CD4-positive, alpha-beta T cell treated with Interleukin-21 for 1 hour (primary cell): ENCODE measurements at regions not wholly inside any gene's neighbourhood (a gene's known extent, or its start where the extent isn't known, plus 50 kb on each side); places are given as distances from the start of the nearest gene placed in this dataset.
"Not testable (repeated sequence)": the region's sequence is repeated elsewhere in the genome, so short reads cannot be mapped to it uniquely, and the experiment has no call there.

ENCODE experiments used
- DNase-seq: peaks from one replicate; pipeline ENCODE4 v3.0.0-alpha.2; 2020

GRCh38 chr4:57199267-57199666 lies 89.1 kb upstream of the IGFBP7 start:
- DNase-seq = no peak

DNA sequence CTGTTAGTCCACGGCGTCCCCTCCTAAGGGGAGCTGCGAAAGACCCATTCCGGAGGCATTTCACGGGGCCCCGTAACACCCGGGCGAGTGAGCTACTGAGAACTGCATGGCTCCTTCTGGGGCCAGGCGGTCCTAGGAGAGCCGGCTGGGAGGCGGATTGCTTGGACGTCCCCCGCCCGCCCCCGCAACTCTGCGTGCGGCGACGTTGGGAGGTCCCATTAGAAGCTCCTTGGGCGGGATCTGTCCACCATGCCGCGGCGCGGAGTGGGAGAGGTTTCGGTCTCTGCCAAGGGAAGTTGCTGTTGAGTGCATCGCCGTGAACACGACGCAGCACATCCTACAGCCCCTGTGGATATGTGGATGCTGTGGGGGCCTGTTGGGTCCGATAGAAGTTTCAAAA lies 85.4 kb upstream of the IGFBP7 start:
- no peak for DNase-seq

GRCh38 chr4:57194068-57194611 lies 84.0 kb upstream of the IGFBP7 start:
- no peak for DNase-seq

DNA sequence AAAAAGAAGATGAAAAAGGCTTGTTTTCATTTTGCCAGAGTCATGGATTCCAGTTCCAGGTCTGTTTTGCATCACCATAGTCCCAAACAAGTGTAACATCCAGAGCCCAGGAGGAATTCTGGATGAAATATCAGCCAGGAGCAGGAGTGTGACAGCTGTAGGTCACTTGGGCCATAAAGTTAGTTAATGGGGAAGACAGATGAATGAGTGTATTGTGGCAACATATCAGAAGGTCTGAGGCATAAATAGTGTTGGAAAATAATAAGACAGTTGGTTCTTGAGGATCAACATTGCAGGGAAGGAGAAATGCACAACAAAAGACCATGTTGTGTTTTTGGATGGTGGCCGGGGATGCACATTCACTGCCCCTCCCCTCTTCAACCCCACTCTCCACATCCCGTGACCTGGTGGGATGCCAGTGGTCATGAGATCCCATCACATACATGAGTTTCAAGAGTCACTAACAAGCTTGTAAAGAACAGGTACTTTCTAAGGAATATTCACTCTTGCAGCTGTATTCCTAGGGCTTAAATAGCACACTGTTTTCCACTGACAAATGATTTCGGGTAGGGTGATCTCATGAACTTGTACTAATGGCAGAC lies 83.1 kb upstream of the IGFBP7 start:
- DNase-seq = no peak

DNA sequence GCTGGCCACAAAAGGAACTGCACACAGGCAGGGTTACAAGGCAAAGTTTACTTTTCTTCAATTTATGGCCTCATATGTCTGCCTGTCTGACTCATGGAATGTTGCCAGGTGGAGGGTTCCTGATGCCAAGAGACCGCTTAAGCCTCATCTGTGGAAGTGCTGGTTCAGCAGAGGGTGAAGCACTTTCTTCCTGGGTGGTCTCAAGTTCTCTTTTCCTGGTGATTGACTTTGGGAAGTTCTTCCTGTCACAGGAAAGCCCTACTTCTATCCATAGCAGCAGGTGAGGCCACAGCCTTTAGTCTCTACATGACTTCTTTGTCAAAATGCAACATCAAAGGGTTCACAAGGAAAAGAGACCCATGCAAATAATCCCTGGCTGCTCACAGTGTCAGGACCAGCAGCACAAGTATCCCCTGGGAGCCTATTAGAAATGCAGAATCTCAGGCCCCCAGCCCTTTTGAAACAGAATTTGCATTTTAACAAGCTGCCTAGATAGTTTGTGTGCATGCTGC lies 81.4 kb upstream of the IGFBP7 start:
- no peak for DNase-seq

DNA sequence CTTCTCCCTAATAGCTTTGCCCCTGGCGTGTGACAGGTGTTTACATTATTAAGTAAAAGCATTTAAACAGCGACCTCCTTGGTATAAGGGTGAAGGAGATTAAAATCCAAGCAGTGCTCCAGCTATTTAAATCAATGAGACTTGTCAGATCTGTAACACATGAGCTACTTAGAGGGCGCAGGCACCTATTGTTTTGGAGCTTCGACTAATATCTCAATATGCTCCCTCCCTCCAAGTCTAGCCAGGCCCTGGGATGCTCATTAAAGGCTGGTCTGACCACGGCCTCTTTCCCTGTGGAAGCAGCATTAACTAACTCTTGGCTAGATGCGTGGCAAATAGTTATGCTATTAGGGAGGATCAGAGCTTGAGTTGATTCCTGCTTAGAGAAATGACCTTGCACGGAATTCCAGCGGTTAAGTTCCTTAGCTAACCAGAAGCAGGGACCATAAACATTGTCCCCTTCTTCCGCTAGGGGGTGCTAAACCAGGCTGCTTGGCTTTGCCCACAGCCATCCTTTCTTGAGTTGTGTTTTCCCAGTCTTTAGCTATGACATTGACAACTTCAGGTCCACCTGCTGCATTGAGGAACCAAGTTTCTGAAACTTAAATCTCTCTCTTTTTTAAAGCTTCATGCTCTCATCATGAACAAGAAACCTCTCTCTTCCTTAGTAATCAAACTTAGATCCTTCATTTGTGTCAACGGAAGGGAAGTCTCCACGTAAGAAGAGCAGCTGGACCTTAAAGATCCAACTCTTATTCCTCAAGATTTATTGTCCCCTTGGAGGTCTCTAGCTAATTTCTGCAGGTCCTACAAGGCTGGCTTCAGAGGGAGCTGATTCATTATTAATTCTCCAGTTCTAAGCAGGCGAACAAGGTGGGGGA lies 80.7 kb upstream of the IGFBP7 start:
- DNase-seq = no peak

GRCh38 chr4:57187246-57187645 lies 77.1 kb upstream of the IGFBP7 start:
- no peak for DNase-seq

GRCh38 chr4:57184378-57185029 lies 74.3 kb upstream of the IGFBP7 start:
- DNase-seq = no peak

DNA sequence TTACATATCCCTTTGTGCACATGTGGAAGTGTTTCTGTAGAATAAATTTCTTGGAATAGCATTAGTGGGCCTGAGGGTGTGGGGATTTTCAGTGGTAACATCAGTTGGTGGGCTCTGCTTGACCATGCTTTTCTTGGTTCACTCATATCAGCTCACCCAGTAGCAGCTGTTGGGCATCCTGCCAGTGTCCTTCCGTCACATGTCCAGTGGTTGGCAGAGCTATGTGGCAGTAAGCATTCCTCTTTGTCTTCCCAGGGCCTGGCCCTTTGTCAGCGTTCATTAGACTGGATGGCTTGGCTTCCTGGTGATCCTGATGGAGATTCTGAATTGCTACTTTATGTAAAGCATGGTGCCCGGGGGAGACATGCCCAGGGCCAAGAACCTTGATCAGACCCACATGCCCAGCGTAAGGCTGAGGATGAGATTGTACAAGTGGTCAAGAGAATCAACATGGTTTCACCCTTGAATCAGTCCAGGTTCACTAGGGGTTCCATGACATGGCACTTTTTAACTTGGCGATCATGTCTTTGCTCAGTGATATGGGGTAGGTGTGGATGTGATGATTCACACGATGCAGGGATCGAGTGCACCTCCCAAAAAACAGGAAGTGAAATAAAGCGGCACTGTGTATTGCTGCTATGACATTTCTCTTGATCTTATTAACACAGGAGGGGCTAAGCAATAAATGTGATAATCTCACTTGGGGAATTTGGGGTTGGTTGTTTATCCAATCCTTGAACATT lies 72.1 kb upstream of the IGFBP7 start:
- DNase-seq = no peak

DNA sequence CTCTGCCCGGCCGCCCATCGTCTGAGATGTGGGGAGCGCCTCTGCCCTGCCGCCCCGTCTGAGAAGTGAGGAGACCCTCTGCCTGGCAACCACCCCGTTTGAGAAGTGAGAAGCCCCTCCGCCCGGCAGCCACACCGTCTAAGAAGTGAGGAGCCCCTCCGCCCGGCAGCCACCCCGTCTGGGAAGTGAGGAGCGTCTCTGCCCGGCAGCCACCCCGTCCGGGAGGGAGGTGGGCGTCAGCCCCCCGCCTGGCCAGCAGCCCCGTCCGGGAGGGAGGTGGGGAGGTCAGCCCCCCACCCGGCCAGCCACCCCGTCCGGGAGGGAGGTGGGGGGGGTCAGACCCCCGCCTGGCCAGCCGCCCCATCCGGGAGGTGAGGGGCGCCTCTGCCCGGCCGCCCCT lies 63.0 kb upstream of the IGFBP7 start:
- not testable (repeated sequence) for DNase-seq

GRCh38 chr4:57172065-57172464 lies 61.9 kb upstream of the IGFBP7 start:
- DNase-seq = no peak

DNA sequence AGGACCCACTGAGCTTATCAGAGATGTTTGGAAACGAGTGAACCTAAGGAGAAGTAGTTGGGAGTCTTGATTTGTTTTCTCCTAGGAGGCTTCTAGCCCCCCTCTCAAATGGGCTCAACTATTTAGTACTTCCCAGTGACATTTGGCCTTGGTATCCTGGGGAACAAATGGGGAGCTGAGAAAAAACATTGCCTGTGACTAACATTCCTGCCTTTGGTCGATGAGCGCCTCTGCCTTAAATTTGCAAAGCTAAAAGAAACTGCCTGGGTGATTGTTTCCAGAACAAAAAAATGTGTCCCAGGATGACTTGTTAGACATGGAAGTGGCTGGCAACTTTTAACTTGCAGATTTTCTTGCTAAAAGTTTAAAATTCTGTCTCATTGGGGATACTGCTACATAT lies 58.8 kb upstream of the IGFBP7 start:
- DNase-seq = no peak

DNA sequence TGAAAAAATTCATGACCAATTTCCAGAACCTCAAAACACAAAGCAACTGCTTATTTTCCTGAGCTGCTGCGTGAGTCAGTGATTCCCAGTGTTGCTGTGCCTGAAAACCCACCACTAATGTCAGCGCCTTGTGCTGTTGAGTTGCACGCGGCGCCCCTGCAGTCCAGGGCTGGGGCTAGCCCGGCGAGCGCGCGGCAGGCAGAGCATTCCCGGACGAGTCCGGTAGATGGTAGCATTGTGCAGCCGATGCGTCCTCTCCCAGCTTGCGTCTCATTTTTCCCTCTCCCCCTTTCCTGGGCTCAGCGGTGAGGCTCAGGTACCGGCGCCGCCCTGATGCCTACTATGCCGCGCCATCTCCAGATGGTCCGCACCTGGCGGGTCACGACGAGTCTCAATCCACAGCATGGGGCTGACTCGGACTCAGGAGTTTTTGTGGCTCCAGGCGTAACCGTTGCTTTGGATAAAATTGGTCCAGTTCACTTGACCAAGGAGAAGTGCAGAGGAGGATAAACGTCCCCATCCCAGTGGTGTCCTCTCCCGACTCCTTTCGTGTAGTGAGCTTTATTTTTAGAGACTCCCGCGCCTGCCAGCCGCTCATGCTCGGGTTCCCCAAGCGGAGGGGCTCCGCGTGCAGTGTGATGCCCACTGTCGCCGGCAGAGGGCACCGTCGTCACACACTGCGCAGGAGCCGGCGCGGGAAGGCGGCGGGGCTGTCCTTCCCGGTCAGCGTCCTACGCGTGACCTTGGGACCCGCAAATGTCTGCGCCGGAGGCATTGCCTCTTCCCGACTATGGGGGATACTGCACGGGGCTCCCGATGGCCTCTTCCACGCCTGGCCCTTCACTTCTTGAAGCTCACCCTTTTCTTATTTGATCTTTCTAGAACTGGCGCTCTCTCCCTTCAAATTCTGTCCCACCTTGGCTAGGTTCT lies 53.6 kb upstream of the IGFBP7 start:
- peak; percentile 58 for DNase-seq

DNA sequence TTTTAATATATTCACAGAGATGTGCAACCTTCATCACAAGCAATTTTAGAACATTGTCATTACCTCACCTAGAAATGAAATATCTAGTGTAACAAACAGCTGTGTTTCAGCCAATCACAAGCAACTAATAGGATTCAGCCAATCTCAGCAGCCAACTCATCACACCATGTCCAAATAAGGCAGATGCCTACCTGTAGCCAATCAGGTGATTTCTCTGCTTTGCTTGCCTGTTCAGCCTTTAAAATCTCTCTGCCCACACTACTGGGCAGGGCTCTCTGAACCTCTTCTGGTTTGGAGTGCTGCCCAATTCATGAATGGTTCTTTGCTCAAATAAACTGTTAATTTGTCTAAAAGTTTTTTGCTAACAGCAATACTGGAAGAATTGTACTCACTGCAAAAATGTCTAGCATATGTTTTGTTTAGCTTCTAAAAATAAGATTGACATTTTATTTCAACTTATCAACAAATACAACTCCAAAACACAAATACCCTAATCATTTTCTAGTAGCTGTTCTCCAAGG lies 52.4 kb upstream of the IGFBP7 start:
- no peak for DNase-seq
